HEK293T (cell line): ENCODE measurements at regions not wholly inside any gene's neighbourhood (a gene's known extent, or its start where the extent isn't known, plus 50 kb on each side); places are given as distances from the start of the nearest gene placed in this dataset.
"Not testable (repeated sequence)": the region's sequence is repeated elsewhere in the genome, so short reads cannot be mapped to it uniquely, and the experiment has no call there.

ENCODE experiments used
- CTCF ChIA-PET: fragments of 350-600 bp; formaldehyde crosslinking; extraction: SDS; loops from one replicate; lab custom pipeline; 2021; ENCODE audit warnings: antibody characterized with exemption, inconsistent platforms; lab: Yijun Ruan, JAX
- POLR2A ChIA-PET: fragments of 350-600 bp; formaldehyde crosslinking; extraction: SDS; loops from one replicate; lab custom pipeline; 2020; ENCODE audit warnings: antibody characterized with exemption, inconsistent platforms; lab: Yijun Ruan, JAX
- DNase-seq: peaks from one replicate; pipeline ENCODE4 v3.0.0; 2012; ENCODE audit warnings: mixed read lengths; ENCODE audit errors: extremely low spot score
- ARNT ChIP-seq: fragments of 450-650 bp; IDR thresholded peaks from 2 replicates; pipeline ENCODE4 v1.6.1; 2017; ENCODE audit warnings: mild to moderate bottlenecking
- BHLHE40 ChIP-seq: fragments of 450-650 bp; IDR thresholded peaks from 2 replicates; pipeline ENCODE4 v1.6.1; 2016; ENCODE audit warnings: mild to moderate bottlenecking, moderate library complexity, borderline replicate concordance
- CTBP1 ChIP-seq: fragments of 450-650 bp; IDR thresholded peaks from 2 replicates; pipeline ENCODE4 v1.6.1; 2016; ENCODE audit warnings: borderline replicate concordance
- ELF4 ChIP-seq: fragments of 450-650 bp; IDR thresholded peaks from 2 replicates; pipeline ENCODE4 v1.6.1; 2017; ENCODE audit warnings: antibody characterized with exemption
- FOXA1 ChIP-seq: fragments of 450-650 bp; IDR thresholded peaks from 2 replicates; pipeline ENCODE4 v1.6.1; 2016; ENCODE audit warnings: mild to moderate bottlenecking
- FOXK2 ChIP-seq: fragments of 450-650 bp; IDR thresholded peaks from 2 replicates; pipeline ENCODE4 v1.6.1; 2016; ENCODE audit warnings: mild to moderate bottlenecking
- FOXM1 ChIP-seq: fragments of 450-650 bp; IDR thresholded peaks from 2 replicates; pipeline ENCODE4 v1.6.1; 2017; ENCODE audit warnings: mild to moderate bottlenecking, borderline replicate concordance
- HDGF ChIP-seq: fragments of 450-650 bp; IDR thresholded peaks from 2 replicates; pipeline ENCODE4 v1.6.1; 2017; ENCODE audit warnings: antibody characterized with exemption, borderline replicate concordance
- L3MBTL2 ChIP-seq: fragments of 450-650 bp; conservative IDR thresholded peaks from 2 replicates; pipeline ENCODE4 v1.6.1; 2016; ENCODE audit warnings: mild to moderate bottlenecking
- LEF1 ChIP-seq: fragments of 450-650 bp; IDR thresholded peaks from 2 replicates; pipeline ENCODE4 v1.6.1; 2017; ENCODE audit warnings: mild to moderate bottlenecking, borderline replicate concordance
- NFRKB ChIP-seq: fragments of 450-650 bp; IDR thresholded peaks from 2 replicates; pipeline ENCODE4 v1.6.1; 2016; ENCODE audit warnings: mild to moderate bottlenecking, moderate library complexity
- SP1 ChIP-seq: fragments of 450-650 bp; IDR thresholded peaks from 2 replicates; pipeline ENCODE4 v1.6.1; 2017
- SUZ12 ChIP-seq: fragments of 450-650 bp; IDR thresholded peaks from 2 replicates; pipeline ENCODE4 v1.6.1; 2016; ENCODE audit warnings: mild to moderate bottlenecking
- TARDBP ChIP-seq: fragments of 450-650 bp; IDR thresholded peaks from 2 replicates; pipeline ENCODE4 v1.6.1; 2016
- ZNF384 ChIP-seq: fragments of 450-650 bp; IDR thresholded peaks from 2 replicates; pipeline ENCODE4 v1.6.1; 2016
- TF ChIP-seq, protein P1 (sequence below): fragments of 450-650 bp; IDR thresholded peaks from 2 replicates; pipeline ENCODE4 v1.6.1; 2016

DNA sequence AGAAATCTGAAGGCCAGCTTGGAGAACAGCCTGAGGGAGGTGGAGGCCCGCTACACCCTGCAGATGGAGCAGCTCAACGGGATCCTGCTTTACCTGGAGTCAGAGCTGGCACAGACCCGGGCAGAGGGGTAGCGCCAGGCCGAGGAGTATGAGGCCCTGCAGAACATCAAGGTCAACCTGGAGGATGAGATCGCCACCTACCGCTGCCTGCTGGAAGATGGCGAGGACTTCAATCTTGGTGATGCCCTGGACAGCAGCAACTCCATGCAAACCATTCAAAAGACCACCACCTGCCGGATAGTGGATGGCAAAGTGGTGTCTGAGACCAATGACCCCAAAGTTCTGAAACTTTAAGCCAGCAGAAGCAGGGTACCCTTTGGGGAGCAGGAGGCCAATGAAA lies 318.4 kb downstream of the ZFHX3 start:
- CTCF ChIA-PET: interaction anchor here (0.6 kb wide), 1 partner anchor 34 kb away, joined by 5 read pairs; no protein-coding TSS in a partner anchor
- DNase-seq, POLR2A ChIA-PET: not testable (repeated sequence)

DNA sequence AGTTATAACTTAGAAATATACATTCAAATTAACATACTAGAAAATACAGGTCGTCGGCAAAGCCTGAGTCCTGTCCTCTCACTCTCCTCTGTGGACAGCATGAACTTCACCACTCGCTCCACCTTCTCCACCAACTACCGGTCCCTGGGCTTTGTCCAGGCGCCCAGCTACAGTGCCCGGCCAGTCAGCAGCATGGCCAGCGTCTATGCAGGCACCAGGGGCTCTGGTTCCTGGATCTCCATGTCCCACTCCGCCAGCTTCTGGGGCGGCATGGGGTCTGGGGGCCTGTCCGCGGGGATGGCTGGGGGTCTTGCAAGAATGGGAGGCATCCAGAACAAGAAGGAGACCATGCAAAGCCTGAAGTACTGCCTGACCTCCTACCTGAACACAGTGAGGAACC lies 319.4 kb downstream of the ZFHX3 start:
- CTCF ChIA-PET: no interaction called here
- POLR2A ChIA-PET: no interaction called here
- no peak for DNase-seq
- TF ChIP-seq ELF4: no peak
- TF ChIP-seq TARDBP: no peak
- TF ChIP-seq FOXA1: no peak
- no peak for TF ChIP-seq SP1
- no peak for TF ChIP-seq BHLHE40
- no peak for TF ChIP-seq ARNT
- TF ChIP-seq HDGF: no peak
- no peak for TF ChIP-seq NFRKB
- no peak for TF ChIP-seq L3MBTL2
- TF ChIP-seq CTBP1: no peak
- TF ChIP-seq LEF1: no peak

- ChIA-PET POLR2A (no interaction called here), CTCF (no interaction called here)
- no peak for DNase-seq
- TF ChIP-seq ZNF384 (no peak), FOXM1 (no peak), ELF4 (no peak), SUZ12 (no peak), FOXK2 (no peak), HDGF (no peak), FOXA1 (no peak), NFRKB (no peak), CTBP1 (no peak), LEF1 (no peak), ARNT (no peak), BHLHE40 (no peak), SP1 (no peak), L3MBTL2 (no peak), TARDBP (no peak)
- TF ChIP-seq, protein P1, sequence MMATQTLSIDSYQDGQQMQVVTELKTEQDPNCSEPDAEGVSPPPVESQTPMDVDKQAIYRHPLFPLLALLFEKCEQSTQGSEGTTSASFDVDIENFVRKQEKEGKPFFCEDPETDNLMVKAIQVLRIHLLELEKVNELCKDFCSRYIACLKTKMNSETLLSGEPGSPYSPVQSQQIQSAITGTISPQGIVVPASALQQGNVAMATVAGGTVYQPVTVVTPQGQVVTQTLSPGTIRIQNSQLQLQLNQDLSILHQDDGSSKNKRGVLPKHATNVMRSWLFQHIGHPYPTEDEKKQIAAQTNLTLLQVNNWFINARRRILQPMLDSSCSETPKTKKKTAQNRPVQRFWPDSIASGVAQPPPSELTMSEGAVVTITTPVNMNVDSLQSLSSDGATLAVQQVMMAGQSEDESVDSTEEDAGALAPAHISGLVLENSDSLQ: no peak
These were observed 320.4 kb downstream of the ZFHX3 start for GRCh38 chr16:72727565-72727964.

GRCh38 chr16:72725643-72726042 lies 322.3 kb downstream of the ZFHX3 start:
- no peak for TF ChIP-seq CTBP1
- TF ChIP-seq FOXK2: no peak
- no peak for TF ChIP-seq ZNF384
- TF ChIP-seq, protein P1: no peak
- TF ChIP-seq LEF1: no peak
- no peak for TF ChIP-seq BHLHE40
- TF ChIP-seq FOXM1: no peak
- no peak for TF ChIP-seq L3MBTL2
- TF ChIP-seq TARDBP: no peak
- TF ChIP-seq HDGF: no peak
- no peak for TF ChIP-seq NFRKB
- TF ChIP-seq SUZ12: no peak
- TF ChIP-seq SP1: no peak
- no peak for TF ChIP-seq ELF4
- no peak for TF ChIP-seq FOXA1
- no peak for TF ChIP-seq ARNT
- POLR2A ChIA-PET: no interaction called here
- CTCF ChIA-PET: no interaction called here
- DNase-seq: no peak

- ChIA-PET CTCF (interaction anchor here (0.6 kb wide), 1 partner anchor 1109 kb away, joined by 3 read pairs; no protein-coding TSS in a partner anchor), POLR2A (no interaction called here)
- TF ChIP-seq L3MBTL2: no peak
These were observed 324.1 kb downstream of the ZFHX3 start for GRCh38 chr16:72723781-72724180.

GRCh38 chr16:72722552-72722951 lies 325.4 kb downstream of the ZFHX3 start:
- POLR2A ChIA-PET: no interaction called here
- TF ChIP-seq, protein P1: 0 out of 2 replicates have a peak, but pooled peaks have one; percentile 6
- TF ChIP-seq CTBP1: no peak
- DNase-seq: peak; percentile 18
- CTCF ChIA-PET: no interaction called here

More at GRCh38 chr16:72723781-72724180, 324.1 kb downstream of the ZFHX3 start:
- DNase-seq: no peak

DNA sequence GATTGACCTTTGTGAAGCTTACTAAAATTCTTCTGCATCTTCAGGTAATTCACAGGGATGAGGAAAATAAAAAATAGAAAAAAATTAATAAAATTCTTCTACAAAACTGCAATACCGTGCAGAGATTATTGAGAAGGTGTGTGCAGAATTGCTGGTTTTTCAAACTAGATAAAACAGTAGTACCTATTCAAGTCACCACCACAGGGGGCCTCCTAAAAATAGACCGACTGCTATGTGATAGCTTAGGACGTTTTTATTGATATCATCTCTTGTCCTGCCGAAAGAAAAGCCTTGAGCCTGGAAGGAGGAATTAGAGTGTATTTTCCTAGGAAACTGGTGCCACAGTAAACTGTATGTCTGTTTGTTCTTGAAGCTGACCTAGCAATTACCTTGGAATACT lies 325.9 kb downstream of the ZFHX3 start:
- TF ChIP-seq, protein P1: no peak
- no peak for TF ChIP-seq ELF4
- no peak for TF ChIP-seq ARNT
- no peak for TF ChIP-seq FOXM1
- TF ChIP-seq NFRKB: no peak
- no peak for TF ChIP-seq ZNF384
- TF ChIP-seq FOXK2: no peak
- no peak for TF ChIP-seq FOXA1
- no peak for TF ChIP-seq BHLHE40
- TF ChIP-seq TARDBP: no peak
- no peak for TF ChIP-seq LEF1
- TF ChIP-seq HDGF: no peak
- TF ChIP-seq CTBP1: no peak
- TF ChIP-seq L3MBTL2: no peak
- CTCF ChIA-PET: no interaction called here
- POLR2A ChIA-PET: no interaction called here
- DNase-seq: peak; percentile 15
